ENCODE measurements at regions not wholly inside any gene's neighbourhood (a gene's known extent, or its start where the extent isn't known, plus 50 kb on each side); places are given as distances from the start of the nearest gene placed in this dataset.

DNA sequence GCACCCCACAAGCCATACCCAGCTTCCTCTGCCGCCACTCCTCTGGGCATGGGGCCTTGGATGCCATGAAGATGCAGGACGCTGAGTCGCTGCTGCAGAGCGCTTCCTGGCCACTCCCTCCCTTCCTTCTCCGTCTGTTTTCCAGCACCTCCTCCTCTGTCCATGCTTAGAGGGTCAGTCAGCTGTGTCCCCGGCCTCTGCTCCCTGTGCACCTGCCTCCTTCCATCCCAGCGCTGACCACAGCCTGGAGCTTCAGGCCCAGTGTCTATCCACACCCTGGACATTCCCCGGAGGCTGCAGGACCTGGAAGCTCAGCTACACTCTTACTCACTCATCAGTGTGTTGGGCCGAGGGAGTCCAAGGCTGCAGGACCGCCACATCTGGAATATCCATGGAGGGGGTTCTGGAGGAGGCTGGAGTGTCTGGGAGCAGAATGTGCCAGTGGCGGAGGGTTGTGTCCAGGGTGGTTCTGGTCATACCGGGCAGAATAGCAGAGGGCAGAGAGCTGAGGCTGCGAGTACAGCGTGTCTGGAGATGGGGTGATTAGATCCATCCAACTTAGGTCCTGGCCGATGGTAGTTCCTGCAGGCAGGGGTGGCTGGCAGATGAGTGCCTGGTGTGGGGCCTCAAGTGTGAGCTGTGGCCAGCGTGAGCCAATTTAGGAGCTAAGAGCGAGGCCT lies 58.6 kb upstream of the ADRA2C start:
- Histone ChIP-seq H3K4me3 (replicated peaks in 1 of 3; ENCODE audit: insufficient read depth in 1 of 3, low read depth in 1 of 3, low read length in 3 of 3) (no peak overlapping the region), H3K27ac (ENCODE audit: insufficient read depth, low read depth, low read length) (no peak overlapping the region), H3K79me2 (ENCODE audit: control insufficient read depth, insufficient read depth, low read length) (no peaks in the 10 kb centered on the region), H3K4me1 (ENCODE audit: control insufficient read depth, extremely low read depth, insufficient read depth, low read length) (no peaks in the 10 kb centered on the region), H3K4me2 (ENCODE audit: insufficient read depth, low read length) (no peak overlapping the region), H3K27me3 (ENCODE audit: control insufficient read depth in 2 of 2, insufficient read depth in 2 of 2, low read length in 2 of 2) (no peaks in the 10 kb centered on the region), H3K9me3 (replicated peaks; ENCODE audit: control insufficient read depth, insufficient read depth, low read length) (no peaks in the 10 kb centered on the region), H2AFZ (ENCODE audit: low read depth, low read length) (no peak overlapping the region), H3K9me1 (replicated peaks; ENCODE audit: control insufficient read depth, extremely low read depth, insufficient read depth, low read length) (no peaks in the 10 kb centered on the region), H4K20me1 (replicated peaks; ENCODE audit: control insufficient read depth, extremely low read depth, insufficient read depth, low read length) (no peaks in the 10 kb centered on the region), H3K36me3 (ENCODE audit: control insufficient read depth in 2 of 2, extremely low read depth in 1 of 2, insufficient read depth in 2 of 2, low read length in 2 of 2) (no peaks in the 10 kb centered on the region), H3K9ac (replicated peaks; ENCODE audit: extremely low read depth, insufficient read depth, low read length) (no peak overlapping the region)
- dilution Hi-C loops (cut with MboI; ENCODE audit: extremely low pct_ligation_motif_present, low sequenced_read_pairs) (no loop called here), intact Hi-C loops (cut with micrococcal nuclease) (no loop called here)
- TF ChIP-seq, protein P1, sequence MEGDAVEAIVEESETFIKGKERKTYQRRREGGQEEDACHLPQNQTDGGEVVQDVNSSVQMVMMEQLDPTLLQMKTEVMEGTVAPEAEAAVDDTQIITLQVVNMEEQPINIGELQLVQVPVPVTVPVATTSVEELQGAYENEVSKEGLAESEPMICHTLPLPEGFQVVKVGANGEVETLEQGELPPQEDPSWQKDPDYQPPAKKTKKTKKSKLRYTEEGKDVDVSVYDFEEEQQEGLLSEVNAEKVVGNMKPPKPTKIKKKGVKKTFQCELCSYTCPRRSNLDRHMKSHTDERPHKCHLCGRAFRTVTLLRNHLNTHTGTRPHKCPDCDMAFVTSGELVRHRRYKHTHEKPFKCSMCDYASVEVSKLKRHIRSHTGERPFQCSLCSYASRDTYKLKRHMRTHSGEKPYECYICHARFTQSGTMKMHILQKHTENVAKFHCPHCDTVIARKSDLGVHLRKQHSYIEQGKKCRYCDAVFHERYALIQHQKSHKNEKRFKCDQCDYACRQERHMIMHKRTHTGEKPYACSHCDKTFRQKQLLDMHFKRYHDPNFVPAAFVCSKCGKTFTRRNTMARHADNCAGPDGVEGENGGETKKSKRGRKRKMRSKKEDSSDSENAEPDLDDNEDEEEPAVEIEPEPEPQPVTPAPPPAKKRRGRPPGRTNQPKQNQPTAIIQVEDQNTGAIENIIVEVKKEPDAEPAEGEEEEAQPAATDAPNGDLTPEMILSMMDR (IDR thresholded peaks at IDR 0.05; ENCODE audit: extremely low read depth in 1 of 2, insufficient read depth in 1 of 2, low read depth in 1 of 2, low read length in 2 of 2) = no peak
- TF ChIP-seq POLR2A (IDR thresholded peaks at IDR 0.05; ENCODE audit: low read depth, low read length) (no peak), JUN (IDR thresholded peaks at IDR 0.05; ENCODE audit: borderline replicate concordance, insufficient read depth, insufficient read length, low read depth) (no peak), FOS (IDR thresholded peaks at IDR 0.05; ENCODE audit: borderline replicate concordance, insufficient read depth, low read length) (no peak), POLR2AphosphoS5 (IDR thresholded peaks at IDR 0.05; ENCODE audit: insufficient read depth, low read depth, low read length) (no peak), MYC (IDR thresholded peaks at IDR 0.05; ENCODE audit: low read depth, low read length) (no peak), GATA2 (IDR thresholded peaks at IDR 0.05; ENCODE audit: insufficient read depth, insufficient read length, low read depth, low read length) (no peak), EZH2 (IDR thresholded peaks at IDR 0.05; ENCODE audit: borderline replicate concordance, low read depth, low read length, severe bottlenecking) (no peak)
- TF ChIP-seq, protein P2, sequence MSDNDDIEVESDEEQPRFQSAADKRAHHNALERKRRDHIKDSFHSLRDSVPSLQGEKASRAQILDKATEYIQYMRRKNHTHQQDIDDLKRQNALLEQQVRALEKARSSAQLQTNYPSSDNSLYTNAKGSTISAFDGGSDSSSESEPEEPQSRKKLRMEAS (IDR thresholded peaks at IDR 0.05; ENCODE audit: insufficient read depth, insufficient read length) = no peak
- no peak for FAIRE-seq
- BruUV-seq (replicated peaks) = no TSS peak
- ChIA-PET CTCF (no interaction called here), POLR2A (no interaction called here)
- no peak for DNase-seq (ENCODE audit: low read depth, low spot score)

All from endothelial cell of umbilical vein (primary cell).